Chondrocyte (in vitro differentiated cells): ENCODE measurements at regions not wholly inside any gene's neighbourhood (a gene's known extent, or its start where the extent isn't known, plus 50 kb on each side); places are given as distances from the start of the nearest gene placed in this dataset.

Experiments
- DNase-seq: peaks from one replicate; pipeline ENCODE4 v3.0.0; 2021; ENCODE audit warnings: mixed read lengths, low spot score
- H3K27ac Mint-ChIP-seq: one replicate; pipeline ENCODE4 v1.8.0; 2021; ENCODE audit warnings: mild to moderate bottlenecking, moderate library complexity, mixed read lengths; ENCODE audit not compliant: unreplicated experiment
- H3K27me3 Mint-ChIP-seq: 2 replicates; pipeline ENCODE4 v1.8.0; 2021; ENCODE audit warnings: low read depth, mixed read lengths
- H3K36me3 Mint-ChIP-seq: 2 replicates; pipeline ENCODE4 v1.8.0; 2021; ENCODE audit warnings: low read depth, mixed read lengths
- H3K4me1 Mint-ChIP-seq: 2 replicates; pipeline ENCODE4 v1.8.0; 2021; ENCODE audit warnings: low read depth, mild to moderate bottlenecking, mixed read lengths
- H3K4me3 Mint-ChIP-seq: one replicate; pipeline ENCODE4 v1.8.0; 2021; ENCODE audit warnings: mild to moderate bottlenecking, moderate library complexity, mixed read lengths; ENCODE audit not compliant: unreplicated experiment
- H3K9me3 Mint-ChIP-seq: 2 replicates; pipeline ENCODE4 v1.8.0; 2021; ENCODE audit warnings: low read depth, mixed read lengths
- CTCF ChIP-seq: fragments of 200-600 bp; sonication (generic); IDR thresholded peaks from 2 replicates; pipeline ENCODE4 v1.5.0; 2021; ENCODE audit warnings: antibody characterized with exemption, mild to moderate bottlenecking, moderate library complexity

- no peak for DNase-seq
These were observed 302.0 kb downstream of the ALDH8A1 start for GRCh38 chr6:134647861-134648260.

GRCh38 chr6:134642819-134643218, 307.1 kb downstream of the ALDH8A1 start:
- H3K27ac Mint-ChIP-seq, result no peak overlapping the region
- no peaks in the 10 kb centered on the region for H3K36me3 Mint-ChIP-seq
- no peak for DNase-seq
- H3K4me1 Mint-ChIP-seq, result peaks cover 46% of the 10 kb centered on the region
- no peak overlapping the region for H3K4me3 Mint-ChIP-seq
- peaks cover 3% of the 10 kb centered on the region for H3K9me3 Mint-ChIP-seq
- no peak for TF ChIP-seq CTCF
- no peaks in the 10 kb centered on the region for H3K27me3 Mint-ChIP-seq

More at GRCh38 chr6:134647861-134648260, 302.0 kb downstream of the ALDH8A1 start:
- Mint-ChIP-seq H3K27ac (peak overlapping the region; percentile 13), H3K27me3 (no peaks in the 10 kb centered on the region), H3K4me1 (peaks cover 29% of the 10 kb centered on the region), H3K9me3 (no peaks in the 10 kb centered on the region), H3K4me3 (no peak overlapping the region), H3K36me3 (no peaks in the 10 kb centered on the region)
- no peak for TF ChIP-seq CTCF

DNA sequence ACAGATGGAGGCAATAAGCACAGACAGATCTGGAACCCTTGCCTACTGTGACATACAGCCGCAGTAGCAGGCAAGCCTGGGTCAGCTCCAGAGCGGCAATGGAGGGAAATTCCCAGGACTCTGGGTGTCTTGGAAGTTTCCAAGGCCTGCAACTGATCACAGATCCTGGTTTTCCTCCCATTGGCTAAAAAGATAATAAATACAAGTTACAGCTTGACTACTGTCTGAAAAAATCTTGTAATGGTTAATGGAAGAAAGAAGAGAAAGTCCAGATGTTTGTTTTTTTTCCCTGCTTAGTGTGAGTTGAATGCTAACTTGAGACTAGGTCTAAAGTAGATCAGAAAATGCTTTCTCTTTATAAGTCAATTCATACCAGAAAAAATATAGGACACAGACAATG, 307.6 kb downstream of the ALDH8A1 start:
- no peaks in the 10 kb centered on the region for H3K36me3 Mint-ChIP-seq
- DNase-seq, result no peak
- no peaks in the 10 kb centered on the region for H3K27me3 Mint-ChIP-seq
- peaks cover 42% of the 10 kb centered on the region for H3K4me1 Mint-ChIP-seq
- H3K27ac Mint-ChIP-seq, result peak overlapping the region; percentile 10
- peaks cover 3% of the 10 kb centered on the region for H3K9me3 Mint-ChIP-seq
- no peak for TF ChIP-seq CTCF
- no peak overlapping the region for H3K4me3 Mint-ChIP-seq

- peaks cover 3% of the 10 kb centered on the region for H3K9me3 Mint-ChIP-seq
- TF ChIP-seq CTCF, result peak; percentile 95
- no peaks in the 10 kb centered on the region for H3K27me3 Mint-ChIP-seq
- H3K27ac Mint-ChIP-seq, result peak overlapping the region; percentile 49
- no peaks in the 10 kb centered on the region for H3K36me3 Mint-ChIP-seq
- DNase-seq, result no peak
- no peak overlapping the region for H3K4me3 Mint-ChIP-seq
- H3K4me1 Mint-ChIP-seq, result peaks cover 48% of the 10 kb centered on the region
These were observed 308.9 kb downstream of the ALDH8A1 start for GRCh38 chr6:134640975-134641429.

GRCh38 chr6:134640229-134640628, 309.7 kb downstream of the ALDH8A1 start:
- DNase-seq, result no peak
- Mint-ChIP-seq H3K36me3 (no peaks in the 10 kb centered on the region), H3K4me3 (no peak overlapping the region), H3K4me1 (peaks cover 45% of the 10 kb centered on the region), H3K27me3 (no peaks in the 10 kb centered on the region), H3K9me3 (peaks cover 3% of the 10 kb centered on the region), H3K27ac (no peak overlapping the region)
- TF ChIP-seq CTCF, result no peak
